Astrocyte (in vitro differentiated cells and primary cell): ENCODE measurements at regions not wholly inside any gene's neighbourhood (a gene's known extent, or its start where the extent isn't known, plus 50 kb on each side); places are given as distances from the start of the nearest gene placed in this dataset.

Source experiments
- CTCF ChIP-seq: IDR thresholded peaks from 2 replicates; pipeline ENCODE4 v1.5.1; 2011; ENCODE audit warnings: low read depth, mild to moderate bottlenecking, inconsistent platforms, low read length, moderate library complexity; ENCODE audit not compliant: insufficient read depth
- EZH2 ChIP-seq: IDR thresholded peaks from 2 replicates; pipeline ENCODE4 v1.6.1; 2012; ENCODE audit warnings: mild to moderate bottlenecking, low read length, inconsistent platforms; ENCODE audit not compliant: insufficient read depth

- TF ChIP-seq CTCF (no peak), EZH2 (no peak)
These were observed 809.6 kb upstream of the FRG1 start for GRCh38 chr4:189131118-189131517.
